Astrocyte (in vitro differentiated cells and primary cell): ENCODE measurements at regions not wholly inside any gene's neighbourhood (a gene's known extent, or its start where the extent isn't known, plus 50 kb on each side); places are given as distances from the start of the nearest gene placed in this dataset.
"Not testable (repeated sequence)": the region's sequence is repeated elsewhere in the genome, so short reads cannot be mapped to it uniquely, and the experiment has no call there.

ENCODE experiments used
- DNase-seq: peaks from one replicate; pipeline ENCODE4 v3.0.0-alpha.2; 2010; ENCODE audit warnings: low read depth
- FAIRE-seq: peaks from 2 replicates; lab custom pipeline; 2011; peaks lifted over from hg19 to GRCh38; lab: Jason Lieb, UNC
- H2AFZ ChIP-seq: 2 replicates; pipeline ENCODE4 v1.6.0; 2012; ENCODE audit warnings: low read depth, low read length, inconsistent platforms
- H3K27ac ChIP-seq: 2 replicates; pipeline ENCODE4 v1.5.1; 2011; ENCODE audit warnings: low read depth, low read length, inconsistent platforms
- H3K27me3 ChIP-seq: 2 replicates; pipeline ENCODE4 v1.6.0; 2011; ENCODE audit warnings: low read length, inconsistent platforms; ENCODE audit not compliant: insufficient read depth
- H3K36me3 ChIP-seq: 2 replicates; pipeline ENCODE4 v1.5.1; 2011; ENCODE audit warnings: low read length, inconsistent platforms; ENCODE audit not compliant: insufficient read depth
- H3K4me1 ChIP-seq: 2 replicates; pipeline ENCODE4 v1.5.1; 2011; ENCODE audit warnings: low read length, inconsistent platforms; ENCODE audit not compliant: insufficient read depth
- H3K4me2 ChIP-seq: 2 replicates; pipeline ENCODE4 v1.6.0; 2012; ENCODE audit warnings: low read length, inconsistent platforms
- H3K4me3 ChIP-seq: 2 replicates; pipeline ENCODE4 v1.5.1; 2011; ENCODE audit warnings: low read depth, mild to moderate bottlenecking, low read length, inconsistent platforms; ENCODE audit not compliant: insufficient read depth
- H3K79me2 ChIP-seq: 2 replicates; pipeline ENCODE4 v1.6.0; 2012; ENCODE audit warnings: mild to moderate bottlenecking, low read length, inconsistent platforms; ENCODE audit not compliant: insufficient read depth
- H3K9ac ChIP-seq: 2 replicates; pipeline ENCODE4 v1.6.0; 2012; ENCODE audit warnings: mild to moderate bottlenecking, low read length, inconsistent platforms
- H3K9me3 ChIP-seq: 2 replicates; pipeline ENCODE4 v1.5.1; 2012; ENCODE audit warnings: low read depth, mild to moderate bottlenecking, low read length, inconsistent platforms; ENCODE audit not compliant: insufficient read depth
- H4K20me1 ChIP-seq: 2 replicates; pipeline ENCODE4 v1.6.0; 2012; ENCODE audit warnings: low read length, inconsistent platforms; ENCODE audit not compliant: insufficient read depth
- H3K27ac Mint-ChIP-seq: one replicate; pipeline ENCODE4 v1.8.0; 2021; ENCODE audit warnings: mild to moderate bottlenecking, mixed read lengths; ENCODE audit not compliant: unreplicated experiment
- H3K27me3 Mint-ChIP-seq: one replicate; pipeline ENCODE4 v1.8.0; 2021; ENCODE audit warnings: low read depth, mixed read lengths; ENCODE audit not compliant: unreplicated experiment
- H3K36me3 Mint-ChIP-seq: one replicate; pipeline ENCODE4 v1.8.0; 2021; ENCODE audit warnings: low read depth, mixed read lengths; ENCODE audit not compliant: unreplicated experiment
- H3K4me1 Mint-ChIP-seq: one replicate; pipeline ENCODE4 v1.8.0; 2021; ENCODE audit warnings: low read depth, mixed read lengths; ENCODE audit not compliant: unreplicated experiment
- H3K4me3 Mint-ChIP-seq: one replicate; pipeline ENCODE4 v1.8.0; 2021; ENCODE audit warnings: mild to moderate bottlenecking, moderate library complexity, mixed read lengths; ENCODE audit not compliant: unreplicated experiment
- H3K9me3 Mint-ChIP-seq: one replicate; pipeline ENCODE4 v1.8.0; 2021; ENCODE audit warnings: mild to moderate bottlenecking, mixed read lengths; ENCODE audit not compliant: unreplicated experiment
- EZH2 ChIP-seq: IDR thresholded peaks from 2 replicates; pipeline ENCODE4 v1.6.1; 2012; ENCODE audit warnings: mild to moderate bottlenecking, low read length, inconsistent platforms; ENCODE audit not compliant: insufficient read depth
- TF ChIP-seq, protein P1 (sequence below): IDR thresholded peaks from 2 replicates; pipeline ENCODE4 v1.5.1; 2011; ENCODE audit warnings: low read depth, mild to moderate bottlenecking, inconsistent platforms, low read length, moderate library complexity; ENCODE audit not compliant: insufficient read depth

DNA sequence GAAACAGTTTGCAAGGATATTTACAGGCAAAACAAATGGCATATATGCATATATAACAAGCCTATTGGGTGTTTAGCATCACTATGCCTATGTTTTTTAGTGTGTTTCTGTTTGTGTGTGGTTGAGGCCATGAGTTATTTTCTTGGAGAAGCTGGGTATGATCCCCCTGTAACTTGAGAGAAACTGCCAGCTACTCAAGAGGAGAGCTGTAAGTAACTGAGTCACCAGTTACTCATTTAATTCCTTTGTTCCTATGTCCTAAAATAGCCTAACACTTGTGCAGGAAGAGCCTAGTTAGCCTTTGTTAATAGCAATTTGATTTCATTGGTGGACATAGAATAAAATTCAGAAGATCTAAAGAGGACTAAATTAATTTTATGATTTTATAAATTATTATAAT is 79.1 kb downstream of the PWWP3B start:
- H4K20me1 ChIP-seq = no peaks in the 10 kb centered on the region
- Mint-ChIP-seq H3K27me3 (no peaks in the 10 kb centered on the region), H3K4me1 (peaks cover 2% of the 10 kb centered on the region), H3K27ac (no peak overlapping the region), H3K9me3 (no peaks in the 10 kb centered on the region), H3K4me3 (no peak overlapping the region), H3K36me3 (no peaks in the 10 kb centered on the region)
- peaks cover 8% of the 10 kb centered on the region for H3K4me1 ChIP-seq
- H3K9me3 ChIP-seq = no peaks in the 10 kb centered on the region
- peak overlapping the region; percentile 84 for H3K27ac ChIP-seq
- FAIRE-seq = peak; percentile 97
- DNase-seq = peak; percentile 67
- H3K9ac ChIP-seq = peak overlapping the region; percentile 43
- H3K4me2 ChIP-seq = peak overlapping the region; percentile 60
- no peak overlapping the region for H3K4me3 ChIP-seq
- H2AFZ ChIP-seq = no peak overlapping the region
- H3K27me3 ChIP-seq = no peaks in the 10 kb centered on the region
- H3K36me3 ChIP-seq = no peaks in the 10 kb centered on the region
- H3K79me2 ChIP-seq = no peaks in the 10 kb centered on the region
- no peak for TF ChIP-seq EZH2
- TF ChIP-seq, protein P1, sequence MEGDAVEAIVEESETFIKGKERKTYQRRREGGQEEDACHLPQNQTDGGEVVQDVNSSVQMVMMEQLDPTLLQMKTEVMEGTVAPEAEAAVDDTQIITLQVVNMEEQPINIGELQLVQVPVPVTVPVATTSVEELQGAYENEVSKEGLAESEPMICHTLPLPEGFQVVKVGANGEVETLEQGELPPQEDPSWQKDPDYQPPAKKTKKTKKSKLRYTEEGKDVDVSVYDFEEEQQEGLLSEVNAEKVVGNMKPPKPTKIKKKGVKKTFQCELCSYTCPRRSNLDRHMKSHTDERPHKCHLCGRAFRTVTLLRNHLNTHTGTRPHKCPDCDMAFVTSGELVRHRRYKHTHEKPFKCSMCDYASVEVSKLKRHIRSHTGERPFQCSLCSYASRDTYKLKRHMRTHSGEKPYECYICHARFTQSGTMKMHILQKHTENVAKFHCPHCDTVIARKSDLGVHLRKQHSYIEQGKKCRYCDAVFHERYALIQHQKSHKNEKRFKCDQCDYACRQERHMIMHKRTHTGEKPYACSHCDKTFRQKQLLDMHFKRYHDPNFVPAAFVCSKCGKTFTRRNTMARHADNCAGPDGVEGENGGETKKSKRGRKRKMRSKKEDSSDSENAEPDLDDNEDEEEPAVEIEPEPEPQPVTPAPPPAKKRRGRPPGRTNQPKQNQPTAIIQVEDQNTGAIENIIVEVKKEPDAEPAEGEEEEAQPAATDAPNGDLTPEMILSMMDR = no peak

DNA sequence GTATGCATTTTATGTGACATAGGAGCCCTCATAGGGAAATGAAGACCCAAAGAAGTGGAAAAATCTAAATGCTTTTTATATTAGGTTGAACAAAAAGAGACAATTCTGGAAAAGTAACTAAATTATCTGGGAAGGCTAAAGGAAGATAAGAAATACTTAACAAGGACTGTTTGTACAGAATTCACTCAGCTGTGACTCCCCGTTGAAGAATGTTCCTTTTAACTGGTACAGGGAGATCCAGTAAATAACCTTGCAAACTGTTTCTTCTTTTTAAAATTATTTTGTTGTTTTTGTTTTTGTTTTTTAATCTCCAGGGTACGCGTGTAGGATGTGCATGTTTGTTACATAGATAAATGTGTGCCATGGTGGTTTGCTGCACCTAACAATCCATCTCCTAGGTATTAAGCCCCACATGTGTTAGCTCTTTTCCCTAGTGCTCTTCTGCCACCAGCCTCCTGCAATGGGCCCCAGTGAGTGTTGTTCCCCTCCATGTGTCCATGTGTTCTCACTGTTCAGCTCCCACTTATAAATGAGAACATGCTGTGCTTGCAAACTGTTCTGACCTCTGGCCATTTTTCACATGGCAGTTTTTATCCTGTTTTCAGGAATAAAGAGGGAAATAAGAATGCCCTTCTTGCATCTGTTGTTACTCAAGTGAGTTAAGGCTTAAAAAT is 81.7 kb downstream of the PWWP3B start:
- FAIRE-seq (peak; percentile 96), DNase-seq (peak; percentile 12)
- H3K27me3 Mint-ChIP-seq = no peaks in the 10 kb centered on the region
- Histone ChIP-seq H3K4me1 (peaks cover 8% of the 10 kb centered on the region), H3K36me3 (no peaks in the 10 kb centered on the region), H3K9ac (no peak overlapping the region), H4K20me1 (no peaks in the 10 kb centered on the region), H3K4me3 (no peak overlapping the region), H3K4me2 (no peak overlapping the region), H2AFZ (no peak overlapping the region), H3K27me3 (no peaks in the 10 kb centered on the region), H3K79me2 (no peaks in the 10 kb centered on the region), H3K9me3 (no peaks in the 10 kb centered on the region), H3K27ac (no peak overlapping the region)
- H3K4me3 Mint-ChIP-seq = no peak overlapping the region
- TF ChIP-seq, protein P1 = no peak
- no peak for TF ChIP-seq EZH2
- no peaks in the 10 kb centered on the region for H3K4me1 Mint-ChIP-seq
- H3K9me3 Mint-ChIP-seq = no peaks in the 10 kb centered on the region
- no peaks in the 10 kb centered on the region for H3K36me3 Mint-ChIP-seq
- H3K27ac Mint-ChIP-seq = no peak overlapping the region

DNA sequence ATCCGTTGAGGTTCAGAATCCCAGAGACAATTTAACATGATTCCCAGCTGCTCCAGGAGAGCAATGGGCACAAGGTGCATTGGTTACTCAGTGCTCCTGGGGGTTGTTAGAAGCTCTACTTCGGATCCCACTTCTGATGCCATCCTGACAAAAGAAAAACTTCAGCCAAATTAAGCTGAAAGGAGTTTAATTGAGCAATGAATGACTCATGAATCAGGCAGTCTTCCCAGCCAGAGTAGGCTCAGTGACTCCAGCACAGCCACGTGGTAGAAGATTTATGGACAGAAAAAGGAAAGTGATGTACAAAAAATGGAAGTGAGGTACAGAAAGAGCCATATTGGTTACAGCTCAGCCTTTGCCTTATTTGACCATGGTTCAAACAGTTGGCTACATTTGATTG is 95.7 kb downstream of the PWWP3B start:
- H3K27ac Mint-ChIP-seq = peak overlapping the region; percentile 26
- Histone ChIP-seq H3K27ac (no peak overlapping the region), H3K9ac (no peak overlapping the region), H3K4me1 (no peaks in the 10 kb centered on the region), H2AFZ (no peak overlapping the region), H3K36me3 (no peaks in the 10 kb centered on the region), H3K4me2 (no peak overlapping the region), H4K20me1 (no peaks in the 10 kb centered on the region), H3K79me2 (no peaks in the 10 kb centered on the region), H3K4me3 (no peak overlapping the region), H3K9me3 (no peaks in the 10 kb centered on the region), H3K27me3 (no peaks in the 10 kb centered on the region)
- no peak overlapping the region for H3K4me3 Mint-ChIP-seq
- FAIRE-seq = no peak
- no peaks in the 10 kb centered on the region for H3K27me3 Mint-ChIP-seq
- TF ChIP-seq, protein P1 = no peak
- TF ChIP-seq EZH2 = no peak
- H3K9me3 Mint-ChIP-seq = no peaks in the 10 kb centered on the region
- peak; percentile 49 for DNase-seq
- H3K4me1 Mint-ChIP-seq = no peaks in the 10 kb centered on the region
- H3K36me3 Mint-ChIP-seq = no peaks in the 10 kb centered on the region

DNA sequence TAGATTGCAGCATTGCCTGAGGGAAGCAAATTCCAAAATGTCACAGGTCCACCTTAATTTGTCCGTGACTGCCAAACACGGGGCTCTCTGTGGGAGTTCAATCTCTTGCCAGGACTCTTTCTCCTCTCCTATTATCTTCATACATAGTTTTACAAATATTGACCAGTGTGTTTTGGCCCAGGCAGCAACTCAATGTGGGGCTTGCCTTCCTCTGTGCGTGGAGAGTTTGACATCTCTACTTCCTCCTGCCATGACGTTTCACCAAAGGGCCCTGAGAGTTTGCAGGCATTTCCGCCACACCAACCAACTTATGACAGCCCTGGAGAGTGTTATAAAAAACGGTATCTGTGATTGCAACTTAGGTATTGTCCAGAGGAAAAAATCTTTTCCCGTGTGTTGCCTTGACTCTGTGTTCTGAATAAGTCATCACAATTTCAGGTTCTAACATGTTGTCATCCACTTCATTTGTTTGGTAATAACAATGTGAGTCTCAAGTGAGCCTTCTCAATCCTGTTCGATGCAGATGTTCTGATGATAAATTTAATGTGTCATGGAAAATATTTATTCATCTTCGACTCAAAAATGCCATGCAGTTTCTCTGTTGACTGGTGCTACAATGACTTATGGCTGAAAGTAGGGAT is 106.0 kb downstream of the PWWP3B start:
- H3K27ac Mint-ChIP-seq, H3K27ac ChIP-seq, H2AFZ ChIP-seq, H3K9ac ChIP-seq, H3K27me3 ChIP-seq, H3K9me3 ChIP-seq, H3K27me3 Mint-ChIP-seq, DNase-seq, H3K4me1 Mint-ChIP-seq, H3K4me2 ChIP-seq, H3K4me3 Mint-ChIP-seq, H3K4me3 ChIP-seq, H3K4me1 ChIP-seq, H3K9me3 Mint-ChIP-seq, H3K36me3 ChIP-seq, H4K20me1 ChIP-seq, H3K36me3 Mint-ChIP-seq, H3K79me2 ChIP-seq: not testable (repeated sequence)
- peak; percentile 92 for FAIRE-seq
